BLaER1 (cell line): ENCODE measurements at regions not wholly inside any gene's neighbourhood (a gene's known extent, or its start where the extent isn't known, plus 50 kb on each side); places are given as distances from the start of the nearest gene placed in this dataset.

Source experiments
- H3K27ac ChIP-seq: shearing (Covaris generic); formaldehyde crosslinking; 2 replicates; pipeline ENCODE4 v1.8.1; 2022
- H3K27me3 ChIP-seq: shearing (Covaris generic); formaldehyde crosslinking; 2 replicates; pipeline ENCODE4 v1.8.1; 2022
- H3K36me3 ChIP-seq: shearing (Covaris generic); formaldehyde crosslinking; 2 replicates; pipeline ENCODE4 v1.8.1; 2022
- H3K4me1 ChIP-seq: shearing (Covaris generic); formaldehyde crosslinking; 2 replicates; pipeline ENCODE4 v1.8.1; 2022
- H3K4me2 ChIP-seq: shearing (Covaris generic); formaldehyde crosslinking; 2 replicates; pipeline ENCODE4 v1.8.1; 2022
- H3K4me3 ChIP-seq: shearing (Covaris generic); formaldehyde crosslinking; 2 replicates; pipeline ENCODE4 v1.8.1; 2022
- H3K9ac ChIP-seq: shearing (Covaris generic); formaldehyde crosslinking; 2 replicates; pipeline ENCODE4 v1.8.1; 2022
- H3K9me3 ChIP-seq: shearing (Covaris generic); formaldehyde crosslinking; 2 replicates; pipeline ENCODE4 v1.8.1; 2022
- H4K20me1 ChIP-seq: shearing (Covaris generic); formaldehyde crosslinking; 2 replicates; pipeline ENCODE4 v1.8.1; 2022
- Cebpa-rat ChIP-seq: shearing (Covaris generic); IDR thresholded peaks from 2 replicates; pipeline ENCODE4 v1.8.1; 2022

DNA sequence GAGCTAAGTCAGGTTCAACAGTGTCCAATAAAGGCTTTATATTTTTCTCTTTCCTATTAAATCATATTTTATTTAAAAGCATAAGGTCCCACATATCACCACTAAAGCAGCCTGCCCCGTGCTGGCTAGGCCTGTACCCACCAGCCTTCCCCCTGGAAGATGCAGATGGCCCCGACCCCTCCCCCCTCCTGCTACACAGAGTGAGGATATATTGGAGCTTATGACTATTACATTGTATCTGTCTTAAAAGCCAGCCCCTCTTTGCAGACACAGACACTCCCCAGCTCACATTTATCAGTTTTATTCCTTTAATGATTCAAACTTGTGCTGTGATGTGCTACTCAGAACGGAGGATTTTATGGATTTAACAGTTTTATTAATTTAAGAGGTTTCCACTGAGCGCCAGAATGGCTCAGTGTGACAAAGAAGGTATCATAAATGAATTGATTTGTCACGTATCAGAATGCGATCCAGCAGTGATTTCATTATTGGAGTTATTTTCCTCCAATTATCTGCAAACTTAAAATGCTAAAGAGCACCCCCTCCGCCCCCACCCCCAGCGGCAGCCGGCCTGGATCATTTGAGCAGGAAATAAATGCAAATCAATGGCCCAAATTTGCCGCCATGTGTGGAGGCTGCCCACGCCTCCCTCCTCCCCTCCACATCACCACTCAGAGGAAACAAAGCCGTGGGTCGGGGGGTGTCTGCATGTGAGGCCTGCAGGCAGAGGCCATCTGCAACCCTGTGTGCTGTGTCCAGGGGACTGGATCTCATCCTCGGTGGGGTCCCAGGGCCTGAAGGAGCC, 72.6 kb upstream of the ZMIZ1 start:
- Histone ChIP-seq H3K27ac (no peak overlapping the region), H3K4me2 (peak overlapping the region; percentile 59), H3K27me3 (peaks cover 33% of the 10 kb centered on the region), H3K4me3 (no peak overlapping the region), H3K9me3 (no peaks in the 10 kb centered on the region), H3K36me3 (no peaks in the 10 kb centered on the region), H3K4me1 (peaks cover 55% of the 10 kb centered on the region), H4K20me1 (peaks cover 33% of the 10 kb centered on the region), H3K9ac (no peak overlapping the region)
- no peak for TF ChIP-seq Cebpa-rat

DNA sequence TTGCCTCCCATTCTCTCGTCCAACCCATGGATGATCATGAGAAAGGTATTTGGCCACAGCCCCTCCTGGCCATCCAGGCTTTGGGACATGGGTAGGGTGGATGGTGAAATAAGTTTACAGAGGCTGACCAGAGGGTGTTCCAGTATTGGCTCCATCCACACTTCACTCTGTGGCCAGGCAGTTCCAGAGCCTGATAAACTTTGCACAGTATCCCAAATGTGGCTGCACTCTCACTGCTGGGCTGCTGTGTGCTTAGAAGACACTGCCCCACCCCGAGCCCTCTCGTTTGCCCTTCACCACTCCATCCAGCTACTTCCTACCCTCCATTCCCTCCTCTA, 72.0 kb upstream of the ZMIZ1 start:
- no peak for TF ChIP-seq Cebpa-rat
- Histone ChIP-seq H3K4me1 (peaks cover 53% of the 10 kb centered on the region), H4K20me1 (peaks cover 33% of the 10 kb centered on the region), H3K9me3 (no peaks in the 10 kb centered on the region), H3K4me2 (peak overlapping the region; percentile 59), H3K27me3 (peaks cover 33% of the 10 kb centered on the region), H3K27ac (no peak overlapping the region), H3K4me3 (no peak overlapping the region), H3K9ac (no peak overlapping the region), H3K36me3 (no peaks in the 10 kb centered on the region)

DNA sequence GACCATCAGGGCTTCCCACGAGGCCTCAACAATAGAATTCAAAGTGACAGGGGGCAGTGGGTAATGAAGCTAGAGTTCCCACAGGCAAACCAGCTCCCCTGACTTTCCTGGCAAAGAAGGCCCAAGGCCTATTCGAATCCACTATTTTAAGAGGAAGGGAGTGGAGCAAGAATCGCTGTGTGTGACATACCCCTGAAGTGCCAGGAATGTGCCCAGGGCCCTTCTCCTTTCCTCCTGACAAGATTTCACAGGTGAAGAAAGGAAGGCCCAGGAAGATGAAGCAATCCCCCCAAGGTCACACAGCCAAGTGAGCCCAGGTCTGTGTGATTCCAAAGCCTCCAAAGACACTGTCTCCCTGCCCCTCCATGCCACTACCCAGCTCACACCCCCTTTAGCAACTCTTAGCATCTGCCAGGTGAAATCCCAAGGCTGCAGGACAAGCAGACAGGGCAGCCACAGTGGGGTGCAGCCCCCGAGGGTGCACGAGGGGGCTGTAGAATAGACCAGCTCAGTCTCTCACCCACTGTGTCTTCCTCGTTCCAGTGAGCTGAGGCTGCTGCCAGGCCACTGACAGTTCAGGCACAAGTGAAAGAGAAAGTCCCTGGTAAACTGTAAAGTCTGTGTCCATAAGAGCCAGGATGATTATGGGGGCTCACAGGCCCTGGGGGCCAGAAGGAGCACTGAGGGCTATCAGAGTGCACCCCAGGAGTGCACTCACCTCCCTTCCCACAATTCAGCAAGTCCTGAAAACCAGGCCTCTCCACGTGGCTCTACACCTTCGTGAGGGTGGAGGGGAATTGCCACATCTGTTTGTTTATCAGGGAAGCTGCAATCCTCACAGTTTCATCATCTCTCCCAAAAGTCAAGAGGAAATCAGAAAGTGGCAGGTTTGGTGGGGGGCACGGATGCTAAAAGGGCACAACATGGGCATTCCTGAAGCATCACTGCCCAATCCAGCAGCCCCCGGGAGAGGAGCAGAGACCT, 70.8 kb upstream of the ZMIZ1 start:
- Histone ChIP-seq H3K4me2 (peak overlapping the region; percentile 33; the same call in 1 of the 2 replicates), H3K9ac (no peak overlapping the region), H4K20me1 (peaks cover 22% of the 10 kb centered on the region), H3K9me3 (no peaks in the 10 kb centered on the region), H3K27ac (no peak overlapping the region), H3K27me3 (peaks cover 33% of the 10 kb centered on the region), H3K4me3 (no peak overlapping the region), H3K4me1 (peaks cover 42% of the 10 kb centered on the region), H3K36me3 (no peaks in the 10 kb centered on the region)
- no peak for TF ChIP-seq Cebpa-rat

DNA sequence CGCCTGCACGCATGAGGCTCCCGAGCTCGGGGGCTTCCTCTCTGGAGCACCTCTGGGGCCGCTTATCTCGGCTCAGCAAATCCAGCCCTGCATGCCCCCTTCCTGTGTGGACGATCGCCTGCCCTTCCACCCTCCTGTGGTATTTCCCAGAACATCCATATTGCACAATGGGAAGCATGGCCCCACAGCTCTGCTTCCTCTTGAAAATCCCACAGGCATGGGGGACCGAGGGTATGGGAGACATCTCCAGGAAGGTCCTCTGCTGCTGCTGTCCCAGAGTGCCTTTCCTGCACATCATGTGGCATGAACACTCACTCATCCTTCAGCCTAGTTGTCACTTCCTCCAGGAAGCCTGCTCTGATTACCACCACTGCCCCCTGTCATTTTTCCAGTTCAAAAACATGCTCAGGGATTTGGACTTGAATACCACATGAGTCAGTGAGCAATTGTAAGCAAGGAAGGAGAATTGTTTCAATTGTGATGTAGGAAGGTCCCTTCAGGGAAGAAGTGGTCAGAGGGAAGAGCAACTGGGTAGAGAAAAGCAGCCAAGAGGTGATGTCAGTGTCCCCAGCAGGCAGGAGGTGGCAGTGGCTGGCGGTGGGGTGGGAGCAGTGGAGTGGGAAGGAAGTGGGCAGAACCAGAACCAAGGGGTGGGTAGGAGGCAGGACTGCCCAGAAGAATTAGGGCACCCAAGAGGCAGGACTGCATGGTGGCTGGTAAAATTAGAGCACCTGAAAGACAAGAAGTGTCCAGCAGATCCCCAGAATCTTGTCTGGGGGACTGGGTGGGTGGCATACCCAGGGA, 67.5 kb upstream of the ZMIZ1 start:
- H3K36me3 ChIP-seq = no peaks in the 10 kb centered on the region
- no peak overlapping the region for H3K9ac ChIP-seq
- H3K4me2 ChIP-seq = 0 out of 2 replicates have a peak overlapping the region, but pooled peaks have one; percentile 11
- peaks cover 25% of the 10 kb centered on the region for H3K4me1 ChIP-seq
- peaks cover 12% of the 10 kb centered on the region for H3K27me3 ChIP-seq
- no peak overlapping the region for H3K4me3 ChIP-seq
- H4K20me1 ChIP-seq = no peaks in the 10 kb centered on the region; the same call in 1 of the 2 replicates
- no peaks in the 10 kb centered on the region for H3K9me3 ChIP-seq
- TF ChIP-seq Cebpa-rat = no peak
- H3K27ac ChIP-seq = no peak overlapping the region

DNA sequence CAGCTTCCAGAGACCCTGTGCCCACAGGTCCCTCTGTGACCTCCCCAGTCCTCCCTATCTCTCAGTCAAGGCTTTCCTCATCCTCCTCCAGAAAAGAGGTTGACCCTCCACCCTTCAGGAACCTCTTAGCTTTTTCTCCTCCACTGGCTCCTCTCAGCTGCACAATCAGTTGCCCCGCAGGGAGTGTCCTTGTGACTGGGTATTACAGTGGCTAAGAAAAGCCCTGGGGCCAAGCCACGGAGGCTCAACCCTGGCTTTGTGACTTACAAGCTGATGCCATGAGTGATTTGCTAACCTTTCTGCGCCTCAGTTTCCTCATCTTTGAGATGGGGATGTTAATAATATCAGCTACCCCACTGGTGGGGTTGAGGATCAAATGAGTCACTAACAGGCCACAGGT, 66.4 kb upstream of the ZMIZ1 start:
- H3K27me3 ChIP-seq = peaks cover 3% of the 10 kb centered on the region
- TF ChIP-seq Cebpa-rat = no peak
- H3K9me3 ChIP-seq = no peaks in the 10 kb centered on the region
- no peaks in the 10 kb centered on the region; the same call in 1 of the 2 replicates for H4K20me1 ChIP-seq
- peaks cover 18% of the 10 kb centered on the region for H3K4me1 ChIP-seq
- H3K36me3 ChIP-seq = no peaks in the 10 kb centered on the region
- H3K4me3 ChIP-seq = no peak overlapping the region
- no peak overlapping the region for H3K9ac ChIP-seq
- H3K4me2 ChIP-seq = no peak overlapping the region
- H3K27ac ChIP-seq = no peak overlapping the region

DNA sequence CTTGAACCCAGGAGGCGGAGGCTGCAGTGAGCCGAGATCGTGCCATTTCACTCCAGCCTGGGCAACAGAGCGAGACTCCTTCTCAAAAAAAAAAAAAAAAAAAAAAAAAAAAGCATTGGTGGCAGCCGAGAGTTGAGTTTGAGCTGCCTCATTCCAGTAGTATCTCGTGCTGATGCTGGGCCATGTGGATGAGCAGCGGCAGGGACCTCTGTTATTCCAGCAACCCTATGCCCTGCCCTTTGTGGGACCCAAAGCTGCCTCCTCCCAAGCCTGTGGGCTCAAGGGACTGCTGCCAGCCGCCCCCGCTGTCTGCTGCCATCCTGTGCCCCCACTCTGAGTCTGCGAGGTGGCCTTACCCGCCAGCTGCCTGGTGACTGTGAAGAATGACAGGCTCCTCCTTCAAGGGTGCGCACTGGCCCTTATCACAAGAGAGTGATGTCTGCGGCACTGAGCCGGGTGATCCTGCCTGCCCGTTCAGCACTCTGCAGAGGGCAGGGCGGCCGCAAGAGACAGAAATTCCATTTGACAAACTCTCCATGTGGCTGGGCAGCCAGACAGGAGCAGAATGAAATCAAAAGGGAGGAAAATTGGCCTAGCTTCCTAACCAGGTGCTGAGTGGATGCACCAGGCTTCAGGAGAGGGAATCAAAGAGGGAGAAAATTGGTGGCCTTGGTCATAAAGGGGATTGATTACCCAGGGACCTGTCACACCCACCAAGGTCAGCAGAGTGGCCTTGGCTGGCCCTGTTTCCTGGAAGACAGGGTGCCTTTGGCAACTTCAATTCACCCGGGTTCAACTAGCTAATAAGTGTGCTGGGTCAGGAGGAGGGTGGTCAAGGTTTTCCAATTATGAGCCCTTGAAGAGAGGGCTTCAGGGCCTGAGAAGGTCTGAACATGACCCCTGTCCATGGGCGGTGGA, 65.3 kb upstream of the ZMIZ1 start:
- Histone ChIP-seq H3K36me3 (no peaks in the 10 kb centered on the region), H3K9me3 (no peaks in the 10 kb centered on the region), H3K27me3 (peaks cover 3% of the 10 kb centered on the region; the same call in 1 of the 2 replicates), H3K4me3 (no peak overlapping the region), H3K4me2 (no peak overlapping the region), H3K9ac (no peak overlapping the region), H3K4me1 (peaks cover 9% of the 10 kb centered on the region), H3K27ac (no peak overlapping the region), H4K20me1 (no peaks in the 10 kb centered on the region; the same call in 1 of the 2 replicates)
- TF ChIP-seq Cebpa-rat = no peak

DNA sequence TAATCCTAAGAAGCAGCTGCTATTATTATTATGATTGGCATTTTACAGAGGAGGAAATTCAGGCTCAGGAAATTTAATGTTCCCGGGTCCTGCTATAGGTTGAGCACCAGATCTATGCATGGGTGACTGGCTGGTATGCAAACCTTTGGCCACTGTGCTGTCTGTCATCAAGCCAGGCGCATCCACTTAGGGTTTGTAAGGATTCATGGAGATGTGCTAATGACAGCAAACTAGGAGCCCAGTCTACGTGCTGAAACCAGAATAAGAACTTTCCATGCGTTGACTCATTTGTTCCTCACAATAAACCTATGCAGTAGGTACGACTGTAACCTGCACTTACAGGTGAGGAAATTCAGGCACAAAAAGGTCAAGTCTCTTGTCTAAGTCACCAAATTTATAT, 64.5 kb upstream of the ZMIZ1 start:
- H3K4me3 ChIP-seq = no peak overlapping the region

DNA sequence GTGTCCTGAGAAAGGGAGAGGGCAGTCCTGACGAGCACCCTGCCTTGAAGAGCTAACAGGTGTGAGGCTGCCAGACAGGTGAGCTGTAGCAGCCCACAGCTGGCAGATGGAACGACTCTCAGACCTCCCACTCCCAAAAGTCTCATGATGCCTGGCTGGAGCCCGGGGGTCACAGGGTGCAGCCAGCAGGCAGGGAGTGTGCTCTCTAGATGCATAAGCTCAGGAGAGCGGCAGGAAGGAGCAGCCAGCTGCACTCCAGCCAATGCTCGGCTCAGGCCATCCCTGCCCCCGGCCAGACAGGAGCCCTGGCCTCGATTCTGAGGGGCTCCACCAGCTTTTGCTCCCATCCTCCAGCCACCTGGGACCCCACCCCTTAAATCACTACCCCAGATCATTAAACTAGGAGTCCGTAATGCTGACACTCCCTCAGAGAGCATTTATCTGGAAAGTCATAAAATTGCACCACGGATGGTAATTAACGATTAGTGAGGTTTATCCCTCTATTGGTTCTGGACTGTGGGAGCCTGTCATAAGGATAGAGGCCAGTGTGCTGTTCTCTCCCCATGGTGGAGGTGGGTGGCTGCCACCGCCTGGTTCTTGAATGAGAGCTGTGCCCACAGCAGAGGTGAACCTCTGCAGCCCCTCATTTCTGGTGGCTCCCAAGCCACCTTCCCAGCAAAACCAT, 63.5 kb upstream of the ZMIZ1 start:
- Histone ChIP-seq H3K4me1 (peaks cover 9% of the 10 kb centered on the region), H3K36me3 (no peaks in the 10 kb centered on the region), H3K4me3 (no peak overlapping the region), H3K27me3 (peaks cover 3% of the 10 kb centered on the region; the same call in 1 of the 2 replicates), H3K27ac (no peak overlapping the region), H4K20me1 (no peaks in the 10 kb centered on the region; the same call in 1 of the 2 replicates), H3K9ac (no peak overlapping the region), H3K9me3 (no peaks in the 10 kb centered on the region), H3K4me2 (no peak overlapping the region)
- TF ChIP-seq Cebpa-rat = no peak

More for the DNA sequence above, 64.5 kb upstream of the ZMIZ1 start:
- Histone ChIP-seq H3K4me2 (no peak overlapping the region), H3K27me3 (peaks cover 3% of the 10 kb centered on the region; the same call in 1 of the 2 replicates), H3K9ac (no peak overlapping the region), H3K36me3 (no peaks in the 10 kb centered on the region), H3K27ac (no peak overlapping the region), H3K9me3 (no peaks in the 10 kb centered on the region), H3K4me1 (peaks cover 9% of the 10 kb centered on the region), H4K20me1 (no peaks in the 10 kb centered on the region; the same call in 1 of the 2 replicates)
- no peak for TF ChIP-seq Cebpa-rat
